ENCODE measurements at regions not wholly inside any gene's neighbourhood (a gene's known extent, or its start where the extent isn't known, plus 50 kb on each side); places are given as distances from the start of the nearest gene placed in this dataset.

DNA sequence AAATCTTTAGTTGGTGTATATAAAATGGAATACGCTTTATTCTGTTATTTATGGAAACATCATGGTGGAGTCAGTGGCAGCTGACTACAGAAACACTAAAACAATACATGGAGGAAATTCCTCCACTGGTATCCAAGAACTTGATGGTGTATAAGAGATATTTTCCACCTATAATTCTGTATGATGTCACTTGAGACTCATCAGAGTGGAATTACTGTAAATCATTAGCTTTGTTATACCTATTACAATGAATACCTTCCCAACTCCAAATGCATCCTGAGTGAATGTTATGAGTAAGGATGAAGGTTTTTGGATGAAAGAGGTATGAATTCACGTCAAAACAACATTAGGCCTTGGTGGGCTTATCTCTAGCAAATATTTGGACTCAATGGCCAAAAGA, 258.5 kb upstream of the SORL1-AS1 start:
- no peaks in the 10 kb centered on the region for H3K4me1 Mint-ChIP-seq (ENCODE audit: unreplicated experiment)
- DNase-seq (ENCODE audit: low spot score): no peak
- H3K4me3 Mint-ChIP-seq (ENCODE audit: unreplicated experiment): no peak overlapping the region
- TF ChIP-seq, protein P1, sequence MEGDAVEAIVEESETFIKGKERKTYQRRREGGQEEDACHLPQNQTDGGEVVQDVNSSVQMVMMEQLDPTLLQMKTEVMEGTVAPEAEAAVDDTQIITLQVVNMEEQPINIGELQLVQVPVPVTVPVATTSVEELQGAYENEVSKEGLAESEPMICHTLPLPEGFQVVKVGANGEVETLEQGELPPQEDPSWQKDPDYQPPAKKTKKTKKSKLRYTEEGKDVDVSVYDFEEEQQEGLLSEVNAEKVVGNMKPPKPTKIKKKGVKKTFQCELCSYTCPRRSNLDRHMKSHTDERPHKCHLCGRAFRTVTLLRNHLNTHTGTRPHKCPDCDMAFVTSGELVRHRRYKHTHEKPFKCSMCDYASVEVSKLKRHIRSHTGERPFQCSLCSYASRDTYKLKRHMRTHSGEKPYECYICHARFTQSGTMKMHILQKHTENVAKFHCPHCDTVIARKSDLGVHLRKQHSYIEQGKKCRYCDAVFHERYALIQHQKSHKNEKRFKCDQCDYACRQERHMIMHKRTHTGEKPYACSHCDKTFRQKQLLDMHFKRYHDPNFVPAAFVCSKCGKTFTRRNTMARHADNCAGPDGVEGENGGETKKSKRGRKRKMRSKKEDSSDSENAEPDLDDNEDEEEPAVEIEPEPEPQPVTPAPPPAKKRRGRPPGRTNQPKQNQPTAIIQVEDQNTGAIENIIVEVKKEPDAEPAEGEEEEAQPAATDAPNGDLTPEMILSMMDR (IDR thresholded peaks at IDR 0.05; ENCODE audit: unreplicated experiment): no peak
- H3K27me3 Mint-ChIP-seq (ENCODE audit: unreplicated experiment): no peaks in the 10 kb centered on the region
- no peak overlapping the region for H3K27ac Mint-ChIP-seq (ENCODE audit: unreplicated experiment)
- H3K9me3 Mint-ChIP-seq (ENCODE audit: unreplicated experiment): no peaks in the 10 kb centered on the region
- H3K36me3 Mint-ChIP-seq (ENCODE audit: low read depth, unreplicated experiment): no peaks in the 10 kb centered on the region

DNA sequence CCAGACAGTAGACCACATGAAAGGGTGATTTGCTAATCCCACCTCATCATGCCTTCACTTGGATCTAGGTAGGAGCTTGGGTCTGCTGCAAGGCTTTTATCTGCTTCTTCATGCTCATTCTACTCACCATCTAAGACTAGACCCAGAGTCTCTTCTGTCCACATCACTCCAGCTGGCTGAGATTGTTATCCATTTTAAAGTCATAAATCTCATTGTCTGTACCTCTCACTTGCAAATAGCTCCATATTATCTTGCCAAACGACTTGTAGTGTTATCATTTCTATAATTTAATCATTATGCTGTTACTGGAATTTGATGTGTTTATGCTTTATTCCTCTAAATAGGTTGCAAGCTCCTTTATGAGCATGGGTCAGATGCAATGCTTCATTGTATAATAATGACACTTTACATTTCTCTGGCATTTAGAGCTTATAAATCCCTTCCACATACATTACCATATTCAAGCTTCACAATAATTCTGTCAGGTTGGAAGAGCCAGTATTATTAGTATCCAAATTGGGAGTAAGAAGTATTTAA, 254.2 kb upstream of the SORL1-AS1 start:
- Mint-ChIP-seq H3K27ac (ENCODE audit: unreplicated experiment) (no peak overlapping the region), H3K9me3 (ENCODE audit: unreplicated experiment) (no peaks in the 10 kb centered on the region), H3K4me3 (ENCODE audit: unreplicated experiment) (no peak overlapping the region), H3K4me1 (ENCODE audit: unreplicated experiment) (peaks cover 3% of the 10 kb centered on the region), H3K27me3 (ENCODE audit: unreplicated experiment) (peaks cover 3% of the 10 kb centered on the region), H3K36me3 (ENCODE audit: low read depth, unreplicated experiment) (no peaks in the 10 kb centered on the region)
- DNase-seq (ENCODE audit: low spot score): no peak
- TF ChIP-seq, protein P1 (IDR thresholded peaks at IDR 0.05; ENCODE audit: unreplicated experiment): no peak

DNA sequence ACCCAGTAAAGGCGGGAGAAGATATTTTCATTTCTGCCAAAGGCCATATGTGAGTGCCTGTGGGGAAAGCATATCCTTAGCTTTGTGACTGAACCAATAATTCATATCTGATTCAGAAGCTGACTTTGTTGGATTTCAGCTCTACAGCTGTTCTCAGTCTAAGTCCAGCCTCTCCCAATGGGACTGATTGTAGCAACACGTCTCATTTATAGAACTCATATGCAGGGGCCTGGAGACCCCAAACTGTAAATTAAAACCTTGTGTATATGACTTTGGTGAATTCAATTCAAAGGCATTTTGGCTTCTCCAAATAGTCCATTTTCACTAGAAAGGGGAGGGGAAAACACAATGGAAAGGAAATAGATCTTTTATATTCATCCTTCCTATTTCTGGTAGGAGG, 250.4 kb upstream of the SORL1-AS1 start:
- Mint-ChIP-seq H3K4me1 (ENCODE audit: unreplicated experiment) (peaks cover 9% of the 10 kb centered on the region), H3K27ac (ENCODE audit: unreplicated experiment) (no peak overlapping the region), H3K4me3 (ENCODE audit: unreplicated experiment) (no peak overlapping the region), H3K27me3 (ENCODE audit: unreplicated experiment) (peaks cover 3% of the 10 kb centered on the region), H3K9me3 (ENCODE audit: unreplicated experiment) (no peaks in the 10 kb centered on the region), H3K36me3 (ENCODE audit: low read depth, unreplicated experiment) (no peaks in the 10 kb centered on the region)
- no peak for DNase-seq (ENCODE audit: low spot score)
- TF ChIP-seq, protein P1 (IDR thresholded peaks at IDR 0.05; ENCODE audit: unreplicated experiment): no peak

DNA sequence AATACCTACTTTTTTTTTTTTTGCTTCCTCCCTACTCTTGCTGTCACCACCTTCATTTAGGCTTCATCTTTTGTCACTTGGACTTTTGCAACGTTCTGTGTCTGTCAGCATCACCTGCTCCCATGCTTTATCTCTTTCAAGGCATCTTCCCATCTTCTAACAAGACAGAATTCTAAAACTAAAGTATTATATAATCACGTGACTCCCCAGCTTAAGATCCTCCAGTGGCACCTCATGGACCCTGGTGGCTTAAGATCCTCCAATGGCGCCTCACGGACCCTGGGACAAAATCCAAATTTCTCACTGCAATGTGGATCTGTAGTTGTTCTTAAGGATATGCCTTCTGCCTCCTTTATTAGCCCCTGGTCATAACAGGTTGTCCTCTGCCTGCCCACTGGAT, 248.2 kb upstream of the SORL1-AS1 start:
- no peak for DNase-seq (ENCODE audit: low spot score)
- Mint-ChIP-seq H3K36me3 (ENCODE audit: low read depth, unreplicated experiment) (no peaks in the 10 kb centered on the region), H3K27ac (ENCODE audit: unreplicated experiment) (no peak overlapping the region), H3K9me3 (ENCODE audit: unreplicated experiment) (no peaks in the 10 kb centered on the region), H3K27me3 (ENCODE audit: unreplicated experiment) (peaks cover 3% of the 10 kb centered on the region), H3K4me1 (ENCODE audit: unreplicated experiment) (peaks cover 9% of the 10 kb centered on the region), H3K4me3 (ENCODE audit: unreplicated experiment) (no peak overlapping the region)
- TF ChIP-seq, protein P1 (IDR thresholded peaks at IDR 0.05; ENCODE audit: unreplicated experiment): no peak

DNA sequence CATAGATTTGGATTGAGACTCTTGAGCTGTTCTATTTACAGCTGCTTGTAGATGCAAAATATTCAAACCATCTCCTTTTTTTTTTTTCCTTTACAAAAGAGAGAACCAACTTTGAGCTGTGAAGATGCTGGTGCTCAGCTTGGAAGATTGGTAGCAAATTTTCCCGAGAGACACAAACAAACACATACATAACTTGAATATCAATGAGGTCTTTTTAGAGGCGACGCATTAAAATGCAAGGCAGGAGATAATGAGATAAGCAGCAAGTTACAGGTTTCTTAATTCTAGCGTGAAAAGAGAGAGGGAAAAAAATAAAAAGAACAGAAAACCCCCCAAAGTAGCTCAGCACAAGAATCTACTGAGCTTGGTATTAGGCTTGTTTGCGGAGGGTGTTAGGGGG, 247.0 kb upstream of the SORL1-AS1 start:
- TF ChIP-seq, protein P1 (IDR thresholded peaks at IDR 0.05; ENCODE audit: unreplicated experiment): no peak
- DNase-seq (ENCODE audit: low spot score): no peak
- Mint-ChIP-seq H3K4me3 (ENCODE audit: unreplicated experiment) (no peak overlapping the region), H3K36me3 (ENCODE audit: low read depth, unreplicated experiment) (no peaks in the 10 kb centered on the region), H3K27ac (ENCODE audit: unreplicated experiment) (no peak overlapping the region), H3K9me3 (ENCODE audit: unreplicated experiment) (no peaks in the 10 kb centered on the region), H3K4me1 (ENCODE audit: unreplicated experiment) (peaks cover 9% of the 10 kb centered on the region), H3K27me3 (ENCODE audit: unreplicated experiment) (peaks cover 4% of the 10 kb centered on the region)
